GM18511 (cell line): ENCODE measurements at regions not wholly inside any gene's neighbourhood (a gene's known extent, or its start where the extent isn't known, plus 50 kb on each side); places are given as distances from the start of the nearest gene placed in this dataset.
A peak's percentile ranks its signal among the peaks of the same experiment; 100 is the strongest.

Source experiments
- ATAC-seq: cut with Tn5 transposase; IDR thresholded peaks from one replicate; pipeline ENCODE4 v1.9.1; 2021; ENCODE audit warnings: mild to moderate bottlenecking, moderate library complexity; ENCODE audit not compliant: unreplicated experiment

DNA sequence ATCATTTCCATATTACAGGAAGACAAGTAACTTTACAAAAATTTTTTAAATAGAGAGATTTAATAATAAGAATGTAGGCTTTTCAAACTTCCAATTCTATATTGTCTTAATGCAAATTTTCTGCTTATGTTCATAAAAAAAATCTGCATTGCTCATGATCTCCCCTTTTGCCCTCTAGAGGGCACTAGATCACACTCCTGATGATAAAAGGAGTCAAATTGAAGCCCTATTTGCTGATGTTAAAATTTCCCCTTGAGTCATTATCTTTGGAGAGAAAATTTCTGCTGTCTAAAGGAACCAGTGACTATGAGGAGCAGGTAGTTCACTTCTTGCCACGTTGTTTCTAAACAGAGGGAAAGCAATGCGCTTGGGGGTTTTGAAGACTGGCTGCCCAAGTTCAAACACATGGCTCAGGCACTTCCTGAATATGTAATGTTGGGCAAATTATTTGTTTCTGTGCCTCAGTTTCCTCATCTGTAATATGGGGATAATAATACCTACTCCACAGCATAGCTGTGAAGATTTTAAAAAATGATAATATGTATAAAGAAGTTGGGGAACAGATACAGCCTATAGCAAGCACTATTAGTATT, 874.2 kb downstream of the TFAP2A start:
- peak; percentile 67 for ATAC-seq

DNA sequence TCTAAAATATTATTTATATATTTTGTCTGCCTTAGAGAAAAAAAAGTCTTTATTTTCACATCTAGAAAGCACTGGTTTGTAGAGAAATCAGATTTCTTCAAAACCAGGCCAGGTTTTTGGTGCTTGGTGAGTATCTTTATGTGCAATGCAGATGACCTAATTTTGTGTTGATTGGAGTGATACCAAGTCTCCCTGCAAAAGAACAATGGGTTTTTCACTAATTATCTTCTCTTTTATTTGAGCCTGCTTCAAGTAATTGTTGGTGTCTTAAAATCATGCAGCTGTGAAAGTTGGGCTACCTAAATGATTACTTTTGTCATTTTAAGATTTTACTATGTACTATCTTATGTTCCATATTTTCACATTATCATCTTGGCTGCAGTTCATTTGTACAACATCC, 874.7 kb downstream of the TFAP2A start:
- no peak for ATAC-seq

DNA sequence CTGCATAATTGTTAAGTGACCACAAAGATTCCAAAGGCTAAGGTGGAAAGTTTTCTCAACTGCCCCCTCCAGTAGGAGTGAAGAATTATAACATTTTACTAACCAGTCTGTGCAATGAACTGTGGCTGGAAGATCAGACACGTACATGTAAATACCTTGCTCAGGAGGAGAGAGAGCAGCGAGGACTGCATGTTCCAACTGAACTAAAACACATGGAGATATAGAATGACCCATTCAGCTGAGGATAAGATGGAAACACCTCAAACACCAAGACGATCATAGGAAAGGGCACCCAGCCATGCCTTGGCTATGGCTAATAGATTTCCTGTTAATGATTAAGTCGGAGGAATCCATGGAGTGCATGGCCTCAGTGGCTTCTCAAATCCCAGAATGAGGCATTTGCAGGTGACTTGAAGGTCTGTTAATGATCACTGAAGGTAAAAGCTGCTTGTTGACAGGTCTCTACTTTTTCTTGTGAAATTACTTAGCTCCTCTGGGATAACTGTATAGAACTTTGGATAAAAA, 875.6 kb downstream of the TFAP2A start:
- no peak for ATAC-seq

DNA sequence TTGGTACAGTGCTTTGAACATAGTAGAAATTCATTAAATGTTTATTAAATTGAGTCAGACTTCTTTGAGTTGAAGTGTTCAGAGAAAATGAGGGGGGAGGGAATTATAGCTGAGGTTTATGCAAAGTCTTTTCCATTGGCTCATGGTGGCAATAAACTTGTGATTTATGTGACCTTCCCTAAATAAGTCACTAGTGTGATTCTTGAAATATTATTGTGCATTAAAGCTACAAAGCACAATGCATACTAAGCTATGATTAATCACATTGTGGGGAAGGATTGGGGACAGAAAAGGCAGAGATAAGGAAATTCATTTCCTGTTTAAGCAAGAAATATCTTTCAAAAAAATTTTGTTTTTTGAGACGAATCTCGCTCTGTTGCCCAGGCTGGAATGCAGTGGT, 877.5 kb downstream of the TFAP2A start:
- ATAC-seq: no peak

DNA sequence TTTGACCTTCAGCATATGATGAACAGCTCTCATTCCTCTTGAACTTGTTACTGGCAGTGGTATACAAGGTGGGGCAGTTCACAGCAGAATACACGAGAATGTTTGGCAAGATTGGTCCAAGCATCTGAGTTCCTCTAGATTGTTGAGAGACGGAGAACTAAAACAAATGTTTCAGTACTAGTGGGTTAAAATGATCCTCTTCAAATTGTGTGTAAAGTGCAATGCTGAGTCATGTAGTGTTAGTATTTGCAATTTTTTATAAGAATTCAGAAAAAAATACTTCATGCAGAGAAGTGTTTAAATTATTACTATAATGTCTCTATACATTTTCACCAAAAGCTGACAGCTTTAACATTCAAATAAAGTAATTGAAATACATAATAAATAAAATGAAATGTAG, 879.8 kb downstream of the TFAP2A start:
- ATAC-seq: no peak

GRCh38 chr6:9532621-9533557, 882.0 kb downstream of the TFAP2A start:
- no peak for ATAC-seq

DNA sequence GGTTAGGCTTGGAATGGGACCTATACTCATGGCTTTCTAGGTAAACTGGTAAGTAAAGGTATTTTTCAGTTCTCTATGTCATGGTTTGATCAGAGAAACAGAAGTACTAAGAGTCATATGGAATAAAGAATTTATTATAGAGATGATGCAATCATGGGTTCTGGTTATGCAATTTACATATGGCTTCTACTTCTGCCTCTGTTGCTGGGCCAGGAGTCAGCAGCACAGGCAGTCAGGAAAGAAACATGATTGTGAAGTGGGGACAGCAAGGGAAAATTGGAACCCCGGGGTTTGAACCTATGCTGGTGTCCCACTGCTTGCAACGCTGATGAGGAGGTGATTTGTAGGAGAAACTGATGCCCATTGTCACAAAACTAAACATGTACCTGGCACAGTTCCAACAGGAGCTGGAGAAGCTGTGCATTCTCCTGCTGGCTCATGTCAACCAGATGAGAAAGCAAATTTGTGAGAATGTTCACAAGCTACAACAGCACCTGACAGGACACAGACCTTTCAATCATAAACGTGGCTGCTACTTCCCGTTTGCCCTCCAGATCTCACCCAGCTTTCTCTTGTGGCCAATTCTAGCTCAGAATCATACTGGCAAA, 887.1 kb downstream of the TFAP2A start:
- no peak for ATAC-seq

DNA sequence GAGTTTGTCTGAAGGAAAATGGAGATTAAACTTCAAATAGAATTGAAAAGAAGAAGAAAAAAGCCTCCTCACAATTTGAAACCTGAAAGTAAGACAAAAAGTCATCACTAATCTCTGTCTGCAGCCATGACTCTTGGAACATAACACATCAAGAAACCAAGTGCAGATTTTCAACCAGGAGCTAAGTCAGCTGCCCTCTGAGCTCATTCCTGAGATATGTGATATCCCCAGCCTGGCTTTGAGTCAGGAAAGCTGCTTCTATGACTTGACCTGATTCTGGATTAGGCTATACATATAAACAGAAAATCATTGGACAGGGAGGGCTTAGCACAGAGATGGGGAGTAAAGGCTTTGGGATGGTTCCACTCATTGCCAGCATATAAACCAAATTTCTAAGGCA, 891.4 kb downstream of the TFAP2A start:
- ATAC-seq: no peak

- no peak for ATAC-seq
These were observed 892.8 kb downstream of the TFAP2A start for GRCh38 chr6:9522101-9522500.

- ATAC-seq: peak; percentile 50
These were observed 893.7 kb downstream of the TFAP2A start for GRCh38 chr6:9521152-9521530.

GRCh38 chr6:9520417-9521151, 894.3 kb downstream of the TFAP2A start:
- peak; percentile 57 for ATAC-seq

- no peak for ATAC-seq
These were observed 896.4 kb downstream of the TFAP2A start for GRCh38 chr6:9518431-9518830.

DNA sequence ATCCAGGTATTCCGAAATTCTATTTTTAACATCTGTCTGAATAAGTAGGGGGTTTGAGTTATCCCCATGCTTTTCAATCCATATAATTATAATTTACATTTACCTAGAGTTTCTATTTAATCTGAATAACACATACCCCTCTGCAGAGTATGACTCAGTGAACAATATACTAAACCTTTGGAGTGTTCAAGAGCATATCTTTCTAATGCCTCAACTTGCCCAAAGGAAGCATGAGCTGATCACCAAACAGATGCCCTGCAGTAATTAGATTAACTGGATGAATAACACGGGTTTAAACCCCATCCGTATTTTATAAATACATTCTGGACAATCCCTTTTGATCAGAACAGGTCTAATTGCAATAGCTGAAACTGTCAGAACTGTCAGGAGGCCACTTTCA, 897.1 kb downstream of the TFAP2A start:
- no peak for ATAC-seq

DNA sequence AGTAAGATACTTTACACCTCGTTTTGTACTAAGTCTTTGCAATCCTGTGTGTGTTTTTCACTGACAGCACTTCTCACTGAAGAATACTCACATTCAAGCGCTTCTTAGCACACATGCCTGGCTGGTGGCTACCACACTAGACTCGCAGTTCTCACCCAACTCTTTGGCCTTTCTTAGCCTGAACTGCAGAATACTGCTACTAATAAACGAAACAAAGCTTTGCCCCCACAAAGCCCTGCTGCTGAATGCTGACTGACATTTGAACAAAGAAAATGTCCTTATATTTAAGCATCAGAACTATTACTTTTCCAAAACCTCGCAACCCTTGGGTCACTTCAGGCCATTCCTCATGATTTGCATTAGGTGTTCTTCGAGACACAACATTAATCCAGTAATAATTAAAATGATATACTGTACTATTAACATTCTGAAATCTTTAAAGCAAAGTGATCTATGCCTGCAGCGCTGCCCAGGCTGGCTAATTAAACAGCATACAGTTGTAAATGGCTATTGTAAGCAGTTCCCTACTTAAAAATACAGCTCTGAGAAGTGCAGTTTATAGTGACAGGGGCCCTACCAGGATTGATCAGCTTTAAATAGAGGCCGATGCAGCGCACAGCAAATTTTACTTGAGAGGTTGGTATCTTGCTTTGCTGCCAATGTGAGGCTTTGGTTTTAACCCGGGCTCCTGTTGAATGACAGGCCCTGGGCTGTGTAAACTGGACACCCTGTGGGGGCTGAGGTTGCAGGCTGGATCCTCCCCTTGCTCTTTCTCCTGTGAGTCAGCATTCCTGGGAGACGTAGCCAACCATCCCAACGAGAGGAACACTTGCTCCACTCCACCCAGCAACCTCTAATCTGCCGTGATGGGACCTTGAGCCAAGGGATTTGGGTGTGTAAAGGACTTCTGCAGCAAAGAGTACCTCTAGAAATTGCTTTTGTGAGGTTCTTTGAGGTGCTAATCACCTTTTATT, 899.0 kb downstream of the TFAP2A start:
- ATAC-seq: no peak

DNA sequence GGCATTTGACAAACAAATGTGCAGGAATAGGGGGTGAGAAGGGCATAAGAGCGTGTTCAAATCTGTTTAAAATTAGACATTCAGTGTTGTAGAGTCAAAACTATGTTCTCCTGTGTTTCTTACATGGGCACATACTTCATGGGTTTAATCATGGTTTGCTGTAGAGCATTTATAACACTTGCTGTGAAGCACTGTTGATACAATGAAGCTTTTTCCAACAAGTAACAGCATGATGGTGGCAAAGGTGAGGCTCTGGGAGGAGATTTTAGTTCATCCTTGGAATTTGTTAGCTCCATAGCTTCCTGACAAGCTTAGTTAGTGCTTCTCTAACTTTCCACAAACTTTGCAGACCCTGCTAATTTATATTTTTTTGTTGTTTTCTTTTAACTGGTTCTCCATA, 900.7 kb downstream of the TFAP2A start:
- no peak for ATAC-seq

GRCh38 chr6:9511157-9511556, 903.7 kb downstream of the TFAP2A start:
- no peak for ATAC-seq

GRCh38 chr6:9507136-9507895, 907.6 kb downstream of the TFAP2A start:
- no peak for ATAC-seq

GRCh38 chr6:9504191-9504590, 910.7 kb downstream of the TFAP2A start:
- no peak for ATAC-seq

GRCh38 chr6:9503111-9503761, 911.6 kb downstream of the TFAP2A start:
- no peak for ATAC-seq
